GM12878 (cell line): ENCODE measurements at regions not wholly inside any gene's neighbourhood (a gene's known extent, or its start where the extent isn't known, plus 50 kb on each side); places are given as distances from the start of the nearest gene placed in this dataset.

Experiments
- ATAC-seq: fragments of 200-7000 bp; cut with Tn5 transposase; 3 replicates; pipeline ENCODE4 v1.9.1; 2020; ENCODE audit warnings: mild to moderate bottlenecking, moderate library complexity
- BruUV-seq: library from RNA; stranded (reverse); fragments of 400-500 nt; replicated peaks from 2 replicates; lab custom pipeline; 2021; lab: Mats Ljungman, UMichigan
- CTCF ChIA-PET: fragments of 300-600 bp; sonication (Branson Sonifier 250); formaldehyde crosslinking; extraction: SDS; loops from one replicate; lab custom pipeline; 2021; ENCODE audit warnings: inconsistent platforms; lab: Yijun Ruan, JAX
- POLR2A ChIA-PET: fragments of 350-600 bp; formaldehyde crosslinking; extraction: SDS; loops from one replicate; lab custom pipeline; 2021; ENCODE audit warnings: inconsistent platforms; lab: Charles Lee
- RAD21 ChIA-PET: fragments of 300-600 bp; sonication (Branson Sonifier 250); formaldehyde crosslinking; loops from one replicate; lab custom pipeline; 2023; ENCODE audit warnings: antibody characterized with exemption; ENCODE audit not compliant: unreplicated experiment; lab: Charles Lee
- SMC1A ChIA-PET: fragments of 300-600 bp; sonication (Branson Sonifier 250); formaldehyde crosslinking; loops from one replicate; lab custom pipeline; 2023; ENCODE audit not compliant: unreplicated experiment, uncharacterized antibody; lab: Charles Lee
- DNase-seq: peaks from one replicate; pipeline ENCODE4 v3.0.0-alpha.2; 2011; ENCODE audit warnings: low read depth, low spot score
- FAIRE-seq: peaks from 3 replicates; lab custom pipeline; 2011; peaks lifted over from hg19 to GRCh38; lab: Jason Lieb, UNC
- H2AFZ ChIP-seq: 2 replicates; pipeline ENCODE4 v1.6.0; 2011; ENCODE audit warnings: low read depth, low read length, control low read depth; ENCODE audit not compliant: control insufficient read depth
- H3K27ac ChIP-seq: 2 replicates; pipeline ENCODE4 v1.5.1; 2011; ENCODE audit warnings: control low read depth; ENCODE audit not compliant: control insufficient read depth, insufficient read depth
- H3K27me3 ChIP-seq, 2 experiments: replicated peaks in 1 of 2; 2 replicates each; pipeline versions ENCODE4 v1.6.0 to v1.6.1; 2011; ENCODE audit warnings: low read length in 1 of 2; ENCODE audit not compliant: control insufficient read depth in 2 of 2, insufficient read depth in 2 of 2
- H3K36me3 ChIP-seq, 2 experiments: 2 replicates each; pipeline ENCODE4 v1.5.1; 2011; ENCODE audit warnings: low read length in 1 of 2; ENCODE audit not compliant: control insufficient read depth in 2 of 2, insufficient read depth in 2 of 2
- H3K4me1 ChIP-seq: 2 replicates; pipeline ENCODE4 v1.6.1; 2011; ENCODE audit warnings: mild to moderate bottlenecking, low read length, moderate library complexity, mixed read lengths; ENCODE audit not compliant: control insufficient read depth, insufficient read depth
- H3K4me2 ChIP-seq: 2 replicates; pipeline ENCODE4 v1.6.0; 2011; ENCODE audit warnings: control low read depth; ENCODE audit not compliant: control insufficient read depth, insufficient read depth
- H3K4me3 ChIP-seq: fragments of 200-600 bp; sonication (generic); 2 replicates; pipeline ENCODE4 v1.5.1; 2016
- H3K79me2 ChIP-seq: 2 replicates; pipeline ENCODE4 v1.6.0; 2011; ENCODE audit warnings: low read length; ENCODE audit not compliant: control insufficient read depth, insufficient read depth
- H3K9ac ChIP-seq: 2 replicates; pipeline ENCODE4 v1.8.0; 2011; ENCODE audit warnings: low read length, control low read depth, mixed read lengths; ENCODE audit not compliant: control insufficient read depth, insufficient read depth
- H3K9me3 ChIP-seq: replicated peaks from 3 replicates; pipeline ENCODE4 v1.5.1; 2011; ENCODE audit warnings: mild to moderate bottlenecking, low read length; ENCODE audit not compliant: control insufficient read depth, insufficient read depth
- H4K20me1 ChIP-seq: 2 replicates; pipeline ENCODE4 v1.6.0; 2011; ENCODE audit not compliant: control insufficient read depth, insufficient read depth
- BCL11A ChIP-seq: IDR thresholded peaks from 2 replicates; pipeline ENCODE4 v1.6.1; 2011; ENCODE audit warnings: low read depth, low read length
- CBX3 ChIP-seq: fragments of 200-600 bp; sonication (generic); IDR thresholded peaks from 2 replicates; pipeline ENCODE4 v1.6.1; 2016; ENCODE audit warnings: low read depth, borderline replicate concordance
- E2F8 ChIP-seq: fragments of 450-650 bp; IDR thresholded peaks from 2 replicates; pipeline ENCODE4 v1.6.1; 2018; ENCODE audit warnings: mild to moderate bottlenecking, low read depth, moderate library complexity; ENCODE audit not compliant: partially characterized antibody
- HDAC2 ChIP-seq: fragments of 200-600 bp; sonication (generic); IDR thresholded peaks from 2 replicates; pipeline ENCODE4 v1.6.1; 2017
- IKZF2 ChIP-seq, 2 experiments: fragments of 450-650 bp; IDR thresholded peaks; 2 replicates each; pipeline ENCODE4 v1.6.1; 2017; ENCODE audit warnings: mild to moderate bottlenecking in 2 of 2, moderate library complexity in 2 of 2
- NFYB ChIP-seq: IDR thresholded peaks from 2 replicates; pipeline ENCODE4 v1.6.1; 2011; ENCODE audit warnings: low read depth, mild to moderate bottlenecking, low read length, improper control_type of control experiment, moderate library complexity; ENCODE audit not compliant: insufficient read depth
- PAX8 ChIP-seq: fragments of 450-650 bp; IDR thresholded peaks from 2 replicates; pipeline ENCODE4 v1.6.1; 2017; ENCODE audit warnings: mild to moderate bottlenecking, moderate library complexity
- RELA ChIP-seq: fragments of 450-650 bp; IDR thresholded peaks from 2 replicates; pipeline ENCODE4 v1.8.0; 2014; ENCODE audit warnings: borderline replicate concordance; ENCODE audit not compliant: partially characterized antibody
- SMAD1 ChIP-seq: fragments of 450-650 bp; IDR thresholded peaks from 2 replicates; pipeline ENCODE4 v1.6.1; 2018; ENCODE audit warnings: mild to moderate bottlenecking, low read depth; ENCODE audit not compliant: partially characterized antibody
- SMARCA5 ChIP-seq: fragments of 450-650 bp; IDR thresholded peaks from 2 replicates; pipeline ENCODE4 v1.6.1; 2017; ENCODE audit warnings: mild to moderate bottlenecking
- SPI1 ChIP-seq: IDR thresholded peaks from 2 replicates; pipeline ENCODE4 v1.6.1; 2011; ENCODE audit warnings: low read depth, mild to moderate bottlenecking, low read length, moderate library complexity, borderline replicate concordance; ENCODE audit not compliant: insufficient read depth
- SREBF1 ChIP-seq: IDR thresholded peaks from 2 replicates; pipeline ENCODE4 v1.6.1; 2012; ENCODE audit warnings: mild to moderate bottlenecking, low read length
- TCF7 ChIP-seq: IDR thresholded peaks from 2 replicates; pipeline ENCODE4 v1.6.1; 2014; ENCODE audit warnings: antibody characterized with exemption, borderline replicate concordance
- WRNIP1 ChIP-seq: IDR thresholded peaks from 2 replicates; pipeline ENCODE4 v1.6.1; 2011; ENCODE audit warnings: low read depth, low read length, improper control_type of control experiment, borderline replicate concordance
- YBX1 ChIP-seq: fragments of 450-650 bp; IDR thresholded peaks from 2 replicates; pipeline ENCODE4 v1.6.1; 2016; ENCODE audit warnings: antibody characterized with exemption
- WGBS: methylation state at CpG from one replicate; pipeline ENCODE4 v1.1.6; 2016; ENCODE audit warnings: low lambda C conversion rate; ENCODE audit not compliant: insufficient replicate concordance, insufficient coverage; ENCODE audit errors: missing lambda C conversion rate; 5-methylcytosine and 5-hydroxymethylcytosine counted together
- in situ Hi-C: fragments of 300-500 bp; cut with MboI; formaldehyde crosslinking; loops from 9 replicates; pipeline ENCODE4 v1.14.3; 2018; ENCODE audit warnings: mixed read lengths
- intact Hi-C: fragments of 100-400 bp; cut with micrococcal nuclease; formaldehyde crosslinking; loops from one replicate; pipeline ENCODE4 v1.14.2; 2022; ENCODE audit not compliant: unreplicated experiment
- TF ChIP-seq, protein P1 (sequence below): IDR thresholded peaks from 2 replicates; pipeline ENCODE4 v1.6.1; 2011; ENCODE audit warnings: borderline replicate concordance, low read depth, mild to moderate bottlenecking, moderate library complexity, mixed read lengths, low read length; ENCODE audit not compliant: insufficient read depth; ENCODE audit errors: extremely low read length
- TF ChIP-seq, protein P2 (sequence below): fragments of 450-650 bp; formaldehyde crosslinking; IDR thresholded peaks from 2 replicates; pipeline ENCODE4 v1.5.0; 2022; ENCODE audit warnings: mild to moderate bottlenecking, missing genetic modification characterization

DNA sequence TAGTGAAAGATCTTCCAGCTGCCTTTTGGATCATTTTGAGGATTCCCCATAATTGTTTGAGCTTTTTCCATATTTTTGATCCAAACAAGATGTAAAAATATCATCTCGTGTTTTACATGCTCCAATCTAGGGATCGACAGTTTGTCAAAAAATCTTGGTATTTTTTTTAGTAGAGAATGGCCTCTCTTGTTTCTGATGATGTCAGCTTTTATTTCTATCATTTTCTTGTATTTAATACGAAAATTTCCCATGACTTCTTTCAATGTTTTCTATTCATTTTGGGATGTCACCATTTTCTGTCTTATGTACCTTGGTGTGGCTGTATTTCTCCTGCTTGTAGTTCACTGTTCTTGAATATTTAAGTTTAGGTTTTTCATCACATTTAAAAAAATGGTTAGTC, 812.0 kb upstream of the NCAM2 start (continued):
- no peak for TF ChIP-seq WRNIP1
- no peak for TF ChIP-seq PAX8
- TF ChIP-seq SMARCA5 = no peak
- TF ChIP-seq TCF7 = no peak
- TF ChIP-seq NFYB = no peak
- TF ChIP-seq SPI1 = no peak
- TF ChIP-seq RELA = no peak
- no peak for TF ChIP-seq SREBF1

DNA sequence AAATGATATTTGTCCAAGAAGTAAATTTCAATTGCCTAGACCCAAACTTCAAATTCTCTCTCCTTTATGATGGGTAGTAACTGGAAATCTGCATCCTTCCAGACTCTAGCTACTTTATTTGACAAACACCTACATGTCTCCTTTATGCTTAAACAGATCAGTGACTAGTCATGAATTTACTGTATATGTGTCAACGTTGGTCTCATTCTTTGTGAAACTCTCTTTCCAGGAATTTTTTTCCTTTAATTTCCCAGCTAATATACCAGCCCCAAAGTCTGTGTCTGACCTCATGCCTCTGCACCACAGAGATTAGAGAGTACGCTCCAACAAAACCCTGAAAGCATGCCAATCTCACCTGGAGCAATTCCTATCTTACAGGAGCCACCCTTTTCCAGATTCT, 811.2 kb upstream of the NCAM2 start:
- no peak for DNase-seq
- Histone ChIP-seq H3K4me2 (no peak overlapping the region), H2AFZ (no peak overlapping the region), H3K9me3 (no peaks in the 10 kb centered on the region), H3K4me1 (no peaks in the 10 kb centered on the region), H3K27ac (no peak overlapping the region), H3K27me3 (no peaks in the 10 kb centered on the region), H3K4me3 (no peak overlapping the region), H3K9ac (no peak overlapping the region), H4K20me1 (no peaks in the 10 kb centered on the region), H3K79me2 (no peaks in the 10 kb centered on the region), H3K36me3 (no peaks in the 10 kb centered on the region)
- RAD21 ChIA-PET = no interaction called here
- 6% methylated on average over 2 of the region's 2 CpGs for WGBS
- intact Hi-C loops (no loop called here), in situ Hi-C loops (no loop called here)
- SMC1A ChIA-PET = no interaction called here
- POLR2A ChIA-PET = no interaction called here
- FAIRE-seq = no peak
- CTCF ChIA-PET = no interaction called here
- ATAC-seq = no peak
- BruUV-seq = no TSS peak
- TF ChIP-seq YBX1 = no peak
- no peak for TF ChIP-seq E2F8
- TF ChIP-seq HDAC2 = no peak
- TF ChIP-seq, protein P1, sequence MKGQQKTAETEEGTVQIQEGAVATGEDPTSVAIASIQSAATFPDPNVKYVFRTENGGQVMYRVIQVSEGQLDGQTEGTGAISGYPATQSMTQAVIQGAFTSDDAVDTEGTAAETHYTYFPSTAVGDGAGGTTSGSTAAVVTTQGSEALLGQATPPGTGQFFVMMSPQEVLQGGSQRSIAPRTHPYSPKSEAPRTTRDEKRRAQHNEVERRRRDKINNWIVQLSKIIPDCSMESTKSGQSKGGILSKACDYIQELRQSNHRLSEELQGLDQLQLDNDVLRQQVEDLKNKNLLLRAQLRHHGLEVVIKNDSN = no peak
- TF ChIP-seq BCL11A = no peak
- no peak for TF ChIP-seq SMAD1
- TF ChIP-seq CBX3 = no peak
- TF ChIP-seq IKZF2 (IDR thresholded peaks at IDR 0.05) = no peak
- TF ChIP-seq, protein P2, sequence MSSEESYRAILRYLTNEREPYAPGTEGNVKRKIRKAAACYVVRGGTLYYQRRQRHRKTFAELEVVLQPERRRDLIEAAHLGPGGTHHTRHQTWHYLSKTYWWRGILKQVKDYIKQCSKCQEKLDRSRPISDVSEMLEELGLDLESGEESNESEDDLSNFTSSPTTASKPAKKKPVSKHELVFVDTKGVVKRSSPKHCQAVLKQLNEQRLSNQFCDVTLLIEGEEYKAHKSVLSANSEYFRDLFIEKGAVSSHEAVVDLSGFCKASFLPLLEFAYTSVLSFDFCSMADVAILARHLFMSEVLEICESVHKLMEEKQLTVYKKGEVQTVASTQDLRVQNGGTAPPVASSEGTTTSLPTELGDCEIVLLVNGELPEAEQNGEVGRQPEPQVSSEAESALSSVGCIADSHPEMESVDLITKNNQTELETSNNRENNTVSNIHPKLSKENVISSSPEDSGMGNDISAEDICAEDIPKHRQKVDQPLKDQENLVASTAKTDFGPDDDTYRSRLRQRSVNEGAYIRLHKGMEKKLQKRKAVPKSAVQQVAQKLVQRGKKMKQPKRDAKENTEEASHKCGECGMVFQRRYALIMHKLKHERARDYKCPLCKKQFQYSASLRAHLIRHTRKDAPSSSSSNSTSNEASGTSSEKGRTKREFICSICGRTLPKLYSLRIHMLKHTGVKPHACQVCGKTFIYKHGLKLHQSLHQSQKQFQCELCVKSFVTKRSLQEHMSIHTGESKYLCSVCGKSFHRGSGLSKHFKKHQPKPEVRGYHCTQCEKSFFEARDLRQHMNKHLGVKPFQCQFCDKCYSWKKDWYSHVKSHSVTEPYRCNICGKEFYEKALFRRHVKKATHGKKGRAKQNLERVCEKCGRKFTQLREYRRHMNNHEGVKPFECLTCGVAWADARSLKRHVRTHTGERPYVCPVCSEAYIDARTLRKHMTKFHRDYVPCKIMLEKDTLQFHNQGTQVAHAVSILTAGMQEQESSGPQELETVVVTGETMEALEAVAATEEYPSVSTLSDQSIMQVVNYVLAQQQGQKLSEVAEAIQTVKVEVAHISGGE (CRISPR knock-in tag) = no peak
